Amniotic epithelial cell (primary cell): ENCODE measurements at regions not wholly inside any gene's neighbourhood (a gene's known extent, or its start where the extent isn't known, plus 50 kb on each side); places are given as distances from the start of the nearest gene placed in this dataset.
A peak's percentile ranks its signal among the peaks of the same experiment; 100 is the strongest.
"Not testable (repeated sequence)": the region's sequence is repeated elsewhere in the genome, so short reads cannot be mapped to it uniquely, and the experiment has no call there.

Source experiments
- DNase-seq: peaks from one replicate; pipeline ENCODE4 v3.0.0-alpha.2; 2010; ENCODE audit warnings: low read depth

DNA sequence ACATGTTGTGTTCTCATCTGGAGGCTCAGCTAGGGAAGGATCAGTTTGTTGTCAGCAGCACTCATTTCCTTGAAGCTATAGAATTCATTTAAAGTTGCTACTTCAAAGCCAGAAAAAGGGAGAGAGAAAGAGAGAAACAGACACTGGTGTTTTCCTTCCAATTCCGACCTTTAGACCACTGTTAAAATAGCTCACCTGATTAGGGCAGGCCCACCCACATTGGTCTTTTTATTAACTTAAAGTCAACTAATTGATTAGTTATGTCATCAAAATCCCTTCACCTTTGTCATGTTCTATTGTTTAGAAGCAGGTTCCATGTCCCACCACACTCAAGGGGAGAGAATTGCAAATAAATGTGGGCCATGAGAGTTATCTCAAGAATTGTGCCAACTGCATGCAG, 560.2 kb downstream of the PCDH17 start:
- DNase-seq, result no peak

DNA sequence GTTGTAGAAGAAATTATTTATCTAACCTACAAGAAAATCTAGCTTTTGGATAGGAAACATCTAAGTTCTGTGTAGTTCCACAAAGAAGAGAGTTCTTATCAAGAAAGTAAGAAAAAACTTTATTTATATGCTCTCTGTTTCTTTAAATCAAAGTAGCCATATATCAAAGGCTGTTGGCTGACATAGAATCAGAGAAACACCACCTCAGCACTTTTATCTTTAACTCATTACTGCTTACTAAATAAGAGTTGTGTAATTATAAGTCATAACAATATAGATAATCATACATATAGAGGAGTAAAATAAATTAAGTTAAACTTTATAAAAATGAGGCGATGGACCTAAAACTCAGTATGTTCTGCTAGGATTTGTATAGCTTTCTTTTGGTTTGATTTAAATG, 570.6 kb downstream of the PCDH17 start:
- no peak for DNase-seq

DNA sequence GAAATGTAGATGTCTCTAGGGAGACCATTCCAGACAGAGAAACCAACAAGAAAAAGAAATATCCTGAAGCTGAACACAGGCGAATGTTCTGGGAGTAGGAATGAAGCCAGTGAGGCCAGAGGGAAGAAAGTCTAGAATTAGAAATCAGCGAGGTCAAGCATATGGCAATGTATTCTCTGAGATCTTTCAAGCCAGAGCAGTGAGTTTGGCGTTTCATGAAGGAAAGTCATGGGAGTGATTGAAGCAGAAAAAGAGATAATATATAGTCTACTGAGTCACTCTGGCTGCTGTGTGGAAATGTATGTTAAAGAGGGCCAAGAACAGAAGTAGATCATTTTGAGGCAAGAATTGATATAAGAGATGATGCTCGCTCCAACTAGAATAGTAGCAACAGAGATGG, 576.0 kb downstream of the PCDH17 start:
- DNase-seq, result no peak

DNA sequence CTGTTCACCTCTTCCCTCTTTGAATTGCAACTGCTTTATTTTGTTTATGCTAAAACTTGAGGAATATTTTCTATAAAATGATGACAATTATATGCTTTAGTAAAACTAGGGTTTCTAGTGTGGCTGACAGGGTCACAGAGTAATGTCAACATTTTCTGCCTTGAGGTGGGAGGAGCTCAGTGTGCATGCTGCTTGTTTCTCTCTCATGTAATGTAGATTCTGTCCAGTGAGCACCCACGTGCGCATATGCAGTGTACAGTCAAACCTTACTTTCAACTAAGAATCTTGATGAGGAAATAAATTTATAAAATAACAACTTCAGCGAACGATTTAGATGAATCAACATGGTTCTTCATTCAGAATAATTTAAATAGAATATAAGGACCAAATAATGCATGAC, 603.9 kb downstream of the PCDH17 start:
- no peak for DNase-seq

DNA sequence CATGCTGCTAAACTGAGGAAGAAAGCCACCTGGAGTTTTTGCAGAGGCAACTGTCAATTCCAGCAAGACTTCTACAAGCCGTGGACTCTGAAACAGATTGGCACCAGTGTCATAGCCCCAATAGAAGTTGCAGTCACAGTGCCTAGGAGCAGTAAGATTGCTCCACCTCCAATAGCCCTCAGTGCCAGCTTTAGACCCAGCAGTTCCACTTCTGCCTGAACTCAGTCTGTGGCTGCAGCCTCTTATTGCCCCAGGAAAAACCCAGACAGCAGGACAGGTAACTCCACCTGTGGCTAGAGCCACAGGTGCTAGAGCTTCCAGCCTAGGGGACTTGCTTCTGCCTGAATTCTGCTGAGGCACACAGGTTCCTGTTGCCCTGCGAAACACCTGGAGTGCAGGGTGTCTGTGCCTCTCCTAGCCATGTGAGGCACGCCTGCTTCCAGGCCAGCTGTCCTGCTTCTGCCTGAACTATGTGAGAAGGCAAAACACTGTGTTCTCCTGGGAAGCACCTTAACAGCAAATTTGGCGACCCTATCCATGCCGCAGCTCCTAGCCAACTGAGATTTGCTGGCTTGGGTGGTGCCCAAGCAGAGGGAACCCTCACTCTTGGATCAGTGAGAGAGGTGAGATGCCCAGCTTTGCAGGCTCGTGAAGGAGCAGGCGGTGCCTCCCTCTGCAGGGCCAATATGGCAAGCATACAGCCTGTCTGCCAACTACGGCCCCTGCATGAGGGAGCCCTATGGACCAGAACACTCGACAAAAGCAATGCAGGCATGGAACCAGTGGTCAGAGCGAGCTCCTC, 607.6 kb downstream of the PCDH17 start:
- DNase-seq, result no peak

DNA sequence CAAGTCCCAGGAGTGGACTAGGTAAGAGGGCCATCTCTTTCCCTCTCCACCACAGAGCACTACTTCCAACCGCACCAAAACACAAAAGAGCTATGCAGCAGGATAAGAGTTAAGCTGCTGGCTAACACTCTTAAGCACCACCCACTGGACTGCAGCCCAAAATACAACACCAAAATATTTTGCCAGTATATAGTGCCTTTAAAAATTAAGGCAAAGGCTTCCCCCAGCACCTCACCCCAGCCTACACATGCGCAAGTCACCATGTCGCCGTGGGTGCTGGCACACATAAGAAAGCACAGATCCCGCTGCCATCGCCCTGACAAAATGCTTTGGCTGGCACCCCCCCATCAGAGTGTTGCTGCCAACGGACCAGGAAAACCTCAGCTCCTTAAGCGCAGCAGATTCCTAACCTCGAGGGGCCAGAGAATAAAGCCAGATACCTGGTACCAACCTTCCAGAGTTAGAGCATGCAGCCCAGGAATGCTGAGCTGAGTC, 608.3 kb downstream of the PCDH17 start:
- DNase-seq, result no peak

DNA sequence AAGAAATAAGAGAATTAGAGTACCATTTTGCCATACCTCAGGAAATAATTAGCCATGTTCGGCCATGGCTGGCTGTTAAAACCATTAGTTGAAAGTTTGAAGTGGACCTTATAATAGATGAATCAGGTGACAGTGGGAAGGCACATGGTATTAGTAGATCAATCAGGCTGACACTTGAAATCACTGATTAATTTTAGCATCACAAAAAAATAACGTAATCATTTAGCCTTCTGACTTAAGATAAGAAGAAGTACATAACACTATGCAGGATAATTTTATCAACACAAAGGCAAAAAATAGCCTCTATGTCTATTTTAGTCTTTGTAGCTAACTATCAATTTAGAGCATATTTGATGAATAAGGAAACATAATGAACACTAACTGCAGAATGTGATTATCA, 615.5 kb downstream of the PCDH17 start:
- no peak for DNase-seq

DNA sequence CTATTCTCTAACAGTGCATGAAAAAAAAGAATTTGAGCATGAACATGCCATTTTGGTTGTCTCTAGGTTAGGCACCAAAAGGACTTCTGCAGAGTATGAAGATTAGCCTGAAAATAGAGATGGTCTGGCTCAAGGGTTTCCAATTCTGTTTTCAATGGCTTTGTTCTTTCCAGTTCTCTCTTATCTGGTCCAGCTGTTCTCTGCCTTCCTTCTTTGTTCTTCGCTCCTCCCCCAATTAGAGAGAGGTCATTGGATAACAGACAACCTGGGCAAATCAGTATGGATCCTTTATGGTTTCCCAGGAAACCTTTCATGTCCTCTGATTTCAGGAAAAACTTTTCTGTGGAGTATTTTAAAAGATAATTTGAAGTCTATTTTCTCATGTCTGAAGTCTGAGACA, 623.4 kb downstream of the PCDH17 start:
- DNase-seq, result no peak

DNA sequence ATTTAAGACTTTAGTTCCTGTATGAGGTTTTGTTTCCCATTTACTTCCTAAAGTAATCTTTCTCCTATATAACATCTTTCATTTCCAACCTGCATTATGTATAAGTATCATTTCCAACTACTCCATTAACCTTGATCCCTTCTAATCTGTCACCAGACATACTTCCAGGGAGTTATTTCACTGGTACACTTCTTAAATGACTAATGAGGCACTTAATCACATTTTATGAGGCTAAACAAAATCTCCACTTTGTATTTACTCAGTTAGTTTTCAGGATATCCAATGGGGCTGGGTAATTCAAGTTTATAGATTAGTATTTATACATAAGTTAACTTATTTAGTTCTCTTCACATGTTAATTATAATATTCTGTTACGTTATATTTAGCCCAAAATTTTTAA, 634.7 kb downstream of the PCDH17 start:
- no peak for DNase-seq

DNA sequence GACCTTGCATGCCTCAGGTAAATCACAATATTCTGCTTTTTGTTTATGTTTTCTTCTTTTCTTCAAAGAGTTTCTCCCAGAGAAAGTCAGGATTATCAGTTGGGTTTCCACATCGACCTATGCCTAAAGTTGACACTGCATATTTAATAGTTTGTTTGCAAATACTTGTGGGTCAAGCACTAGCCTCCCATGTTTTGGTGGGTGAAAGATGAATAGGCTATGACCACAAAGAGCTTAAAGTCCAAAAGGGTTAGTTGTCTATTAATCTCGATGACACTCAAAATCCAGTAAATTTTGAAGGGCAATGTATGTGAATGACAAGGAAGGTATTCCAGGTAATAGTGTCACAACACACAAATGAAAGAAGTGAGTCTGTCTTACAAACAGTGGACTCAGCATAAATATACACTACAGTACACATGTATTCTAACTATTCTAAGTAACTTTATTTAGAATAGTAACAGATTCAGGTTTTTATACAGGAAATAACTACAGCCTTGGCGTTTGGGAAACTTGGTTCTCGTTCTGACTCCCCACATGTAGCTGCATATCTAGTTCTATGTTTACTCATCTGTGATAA, 667.1 kb downstream of the PCDH17 start:
- no peak for DNase-seq

DNA sequence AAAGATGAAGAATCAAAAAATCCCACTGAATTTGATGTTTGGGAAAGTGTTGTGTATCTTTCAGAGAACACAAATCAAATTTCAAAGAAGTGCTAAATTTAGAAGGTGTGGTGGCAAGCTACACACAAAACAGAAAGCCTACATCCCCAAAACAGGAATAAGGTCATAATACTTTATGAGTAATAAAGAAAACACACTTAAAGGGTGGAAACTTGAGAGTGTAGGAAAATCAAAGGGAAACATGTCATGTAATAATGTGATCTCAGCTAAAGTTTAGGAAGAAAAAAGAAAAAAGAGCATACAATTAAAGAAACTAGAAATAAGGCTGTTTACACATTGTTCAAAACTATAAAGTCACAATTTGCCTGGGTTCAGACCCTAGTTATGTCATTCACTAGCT, 668.7 kb downstream of the PCDH17 start:
- DNase-seq, result no peak

DNA sequence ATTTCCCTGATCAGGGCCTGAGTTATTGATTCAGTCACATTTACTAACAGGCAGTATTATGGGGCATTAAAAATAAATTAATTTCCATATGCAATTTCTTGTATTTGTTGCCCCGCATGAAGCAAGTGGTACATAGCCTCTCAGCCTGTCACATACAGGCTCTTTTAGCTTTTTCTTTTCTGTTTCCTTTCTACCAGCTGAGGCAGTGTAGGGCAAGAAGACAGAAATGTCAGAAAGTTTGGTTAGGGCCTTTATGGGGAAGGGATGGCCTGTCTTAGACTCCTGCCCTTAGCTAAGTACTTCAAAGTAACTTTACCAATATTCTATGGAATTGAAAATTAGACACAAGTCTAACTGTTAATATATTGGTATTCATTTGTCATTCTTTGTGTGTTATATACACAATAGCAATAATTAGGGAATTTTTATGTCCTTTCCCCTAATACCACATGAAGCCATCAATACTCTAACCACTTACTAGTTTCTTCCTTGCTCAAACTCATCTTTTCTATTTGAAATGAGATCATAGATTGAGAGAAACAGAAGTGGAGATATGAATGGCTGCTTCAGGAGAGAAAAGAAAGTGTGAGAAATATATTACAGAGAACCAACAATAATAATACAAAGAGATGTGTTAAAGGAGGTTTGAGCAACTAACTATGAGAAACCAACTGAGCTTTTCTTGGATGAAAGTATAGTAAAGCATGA, 669.6 kb downstream of the PCDH17 start:
- DNase-seq, result no peak

DNA sequence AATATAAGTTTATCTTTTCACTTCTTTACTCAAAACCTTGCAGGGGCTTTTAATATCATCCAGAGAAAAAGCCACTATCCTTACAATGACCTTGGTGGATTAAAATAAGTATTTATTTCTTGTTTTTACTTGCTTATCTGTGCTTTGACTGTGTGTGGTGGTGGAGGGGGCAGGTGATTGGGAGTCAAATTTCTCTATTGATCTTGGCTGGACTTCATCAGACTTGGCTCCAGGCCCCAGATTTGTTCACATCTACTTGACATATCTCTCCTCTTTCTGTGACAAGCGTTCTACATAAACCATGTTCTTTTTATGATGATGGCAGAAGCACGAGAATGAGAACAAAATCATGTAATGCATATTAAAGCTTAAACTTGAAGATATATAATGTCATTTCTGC, 670.8 kb downstream of the PCDH17 start:
- DNase-seq, result no peak

DNA sequence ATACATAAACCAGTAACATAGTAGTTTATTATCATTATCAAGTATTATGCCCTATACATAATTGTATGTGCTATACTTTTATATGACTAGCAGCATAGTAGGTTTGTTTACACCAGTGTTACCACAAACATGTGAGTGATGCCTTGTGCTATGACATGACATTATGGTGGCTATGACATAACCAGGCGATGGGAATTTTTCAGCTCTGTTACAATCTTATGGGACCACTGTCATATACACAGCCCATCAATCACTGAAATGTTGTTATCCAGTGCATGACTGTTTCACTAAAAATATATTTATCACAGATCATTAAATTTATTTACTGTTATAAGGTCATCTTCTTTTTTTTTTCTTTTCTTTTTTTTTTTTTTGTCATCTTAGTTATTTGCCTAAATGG, 674.5 kb downstream of the PCDH17 start:
- no peak for DNase-seq

DNA sequence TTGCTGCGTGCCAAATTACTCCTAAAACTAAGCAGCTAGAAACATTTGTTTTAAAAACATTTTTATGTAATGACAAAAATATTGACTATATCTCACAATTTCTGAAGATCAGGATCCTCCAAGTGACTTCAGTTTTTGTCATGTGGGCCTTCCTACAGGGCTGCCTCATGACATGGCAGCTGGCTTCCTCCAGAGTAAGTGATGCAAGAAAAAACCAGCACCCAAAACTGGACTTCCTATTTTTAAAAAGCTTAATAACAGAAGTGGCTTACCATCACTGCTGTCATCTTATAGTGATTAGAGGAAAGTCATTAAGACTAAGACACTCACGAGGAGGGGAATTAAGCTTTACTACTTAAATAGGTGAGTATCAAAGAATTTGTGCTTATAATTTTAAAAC, 681.7 kb downstream of the PCDH17 start:
- DNase-seq, result no peak

DNA sequence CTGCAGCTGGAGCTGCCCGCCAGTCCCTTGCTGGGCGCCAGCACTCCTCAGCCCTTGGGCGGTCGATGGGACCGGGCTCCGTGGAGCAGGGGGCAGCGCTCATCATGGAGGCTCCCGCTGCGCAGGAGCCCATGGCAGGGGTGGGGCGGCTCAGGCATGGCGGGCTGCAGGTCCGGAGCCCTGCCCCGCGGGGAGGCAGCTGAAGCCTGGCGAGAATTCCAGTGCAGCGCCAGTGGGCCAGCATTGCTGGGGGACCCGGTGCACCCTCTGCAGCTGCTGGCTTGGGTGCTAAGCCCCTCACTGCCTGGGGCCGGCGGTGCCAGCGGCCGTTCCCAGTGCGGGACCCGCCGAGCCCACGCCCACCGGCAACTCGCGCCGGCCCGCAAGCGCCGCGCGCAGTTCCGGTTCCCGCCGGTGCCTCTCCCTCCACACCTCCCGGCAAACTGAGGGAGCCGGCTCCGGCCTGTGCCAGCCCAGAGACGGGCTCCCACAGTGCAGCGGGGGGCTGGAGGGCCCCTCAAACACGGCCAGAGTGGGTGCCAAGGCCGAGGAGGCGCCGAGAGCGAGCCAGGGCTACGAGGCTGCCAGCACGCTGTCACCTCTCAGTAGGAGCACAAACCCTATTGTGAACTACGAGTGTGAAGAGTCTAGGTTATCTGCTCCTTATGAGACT, 687.1 kb downstream of the PCDH17 start:
- DNase-seq, result no peak

DNA sequence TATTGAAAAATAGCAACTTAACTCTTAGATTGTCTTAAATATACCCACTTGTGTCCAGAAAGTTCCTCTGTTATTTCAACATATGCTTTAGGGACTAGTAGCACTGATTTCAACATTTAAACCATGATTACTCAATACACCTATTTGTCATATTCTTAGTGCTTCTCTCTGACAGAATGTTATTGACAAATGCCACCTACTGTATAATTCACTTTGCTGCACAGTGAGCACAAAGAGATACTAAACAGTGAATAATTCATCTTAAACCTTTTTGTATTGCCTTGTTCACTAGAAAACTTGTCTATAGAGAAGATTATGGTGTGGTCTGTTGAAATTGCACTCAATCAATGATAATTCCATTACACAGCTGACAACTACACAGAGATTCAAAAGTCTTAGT, 692.6 kb downstream of the PCDH17 start:
- peak; percentile 2 for DNase-seq

DNA sequence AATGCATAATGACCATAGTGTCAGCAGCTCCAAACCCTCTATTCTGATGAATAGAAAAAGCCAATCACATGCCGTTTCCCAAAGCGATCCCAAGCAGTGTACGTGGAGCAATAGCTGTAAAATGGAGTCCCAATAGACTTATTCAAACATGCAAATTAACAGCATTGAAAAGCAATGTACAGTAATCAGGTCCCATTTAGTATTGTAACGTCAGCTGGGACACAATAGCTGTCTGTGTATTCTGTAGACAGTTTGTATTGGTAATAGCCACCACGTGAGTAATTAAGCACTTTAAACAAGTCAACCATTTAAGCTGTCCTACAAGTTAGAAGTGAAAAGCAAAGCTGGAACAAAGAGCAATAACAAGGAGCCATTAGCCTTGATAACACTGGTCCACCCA, 698.2 kb downstream of the PCDH17 start:
- DNase-seq, result no peak

DNA sequence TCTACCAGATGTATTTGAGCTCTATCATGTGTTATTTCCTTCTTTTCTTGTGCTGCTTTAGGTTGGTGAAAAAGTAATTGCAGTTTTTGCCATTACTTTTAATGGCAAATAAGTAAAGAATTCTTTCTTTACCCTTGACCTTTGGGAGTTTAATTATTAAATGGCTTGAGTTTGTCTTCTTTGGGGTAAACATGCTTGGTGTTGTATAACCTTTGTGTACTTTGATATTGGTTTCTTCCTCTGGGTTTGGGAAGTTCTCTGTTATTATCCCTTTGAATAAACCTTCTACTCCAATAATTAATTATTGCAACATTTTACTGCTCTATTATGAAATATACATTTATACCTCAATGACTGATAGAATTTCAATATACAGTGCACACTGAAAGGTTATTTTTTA, 709.4 kb downstream of the PCDH17 start:
- DNase-seq, result no peak

DNA sequence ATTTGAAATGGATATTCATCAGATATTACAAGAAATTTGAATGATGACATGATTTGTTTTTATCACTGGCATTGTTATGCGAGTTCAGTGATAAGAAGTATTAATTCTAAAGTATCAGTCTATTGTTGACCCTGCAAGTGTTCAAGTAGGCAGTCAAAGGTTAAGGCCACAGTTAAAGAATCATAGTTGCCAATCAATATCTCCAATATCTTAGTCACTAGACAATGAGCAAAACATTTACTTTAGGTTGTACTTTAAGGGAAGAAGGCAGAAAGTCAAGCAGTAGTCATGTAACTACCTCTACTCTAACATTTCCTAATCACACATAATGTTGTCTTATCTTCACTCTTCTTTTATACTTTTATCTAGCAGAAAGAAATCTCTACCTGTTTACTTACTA, 709.8 kb downstream of the PCDH17 start:
- no peak for DNase-seq

DNA sequence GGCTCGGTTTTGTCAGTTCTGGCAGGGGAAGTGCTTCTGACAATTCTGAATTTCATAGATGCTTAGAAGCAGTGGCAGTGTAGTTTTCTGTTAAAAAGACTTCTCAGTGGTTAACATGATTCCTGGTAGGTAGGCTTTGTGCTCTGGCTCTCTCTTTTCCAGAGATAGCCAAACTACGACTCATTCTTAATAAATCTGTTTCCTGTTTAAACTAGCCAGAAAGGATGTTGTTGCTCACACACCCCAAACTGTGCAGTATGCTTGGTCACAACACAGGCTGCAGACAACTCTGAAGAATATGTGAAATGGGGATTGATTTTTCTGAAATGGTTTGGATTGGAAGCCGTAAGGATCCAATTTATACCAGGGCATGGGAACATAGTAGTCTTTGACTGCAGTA, 711.5 kb downstream of the PCDH17 start:
- no peak for DNase-seq

DNA sequence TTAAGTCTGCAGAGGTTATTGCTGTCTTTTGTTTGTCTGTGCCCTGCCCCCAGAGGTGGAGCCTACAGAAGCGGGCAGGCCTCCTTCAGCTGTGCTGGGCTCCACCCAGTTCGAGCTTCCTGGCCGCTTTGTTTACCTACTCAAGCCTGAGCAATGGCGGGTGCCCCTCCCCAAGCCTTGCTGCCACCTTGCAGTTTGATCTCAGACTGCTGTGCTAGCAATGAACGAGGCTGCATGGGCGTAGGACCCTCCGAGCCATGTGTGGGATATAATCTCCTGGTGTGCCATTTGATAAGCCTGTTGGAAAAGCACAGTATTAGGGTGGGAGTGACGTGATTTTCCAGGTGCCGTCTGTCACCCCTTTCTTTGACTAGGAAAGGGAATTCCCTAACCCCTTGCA, 720.6 kb downstream of the PCDH17 start:
- not testable (repeated sequence) for DNase-seq

DNA sequence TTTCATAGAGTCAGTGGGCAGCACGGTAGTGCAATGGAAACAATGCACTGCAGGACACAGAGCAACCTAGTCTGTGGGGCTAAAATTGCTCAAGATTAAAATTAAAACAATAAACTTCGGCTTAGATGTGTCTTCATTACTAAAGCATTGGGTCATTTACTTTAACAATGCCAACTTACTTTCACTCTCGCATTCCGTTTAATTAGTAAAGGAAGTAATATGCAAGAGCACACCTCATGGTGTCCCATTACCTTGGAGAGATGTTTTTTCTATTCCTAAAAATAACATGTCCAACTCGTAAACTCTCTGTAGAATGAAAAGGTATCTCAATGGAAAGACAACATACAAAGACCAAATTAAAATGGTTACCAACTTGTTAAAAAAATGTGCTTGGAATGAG, 738.4 kb downstream of the PCDH17 start:
- DNase-seq, result no peak
